ENCODE measurements at regions not wholly inside any gene's neighbourhood (a gene's known extent, or its start where the extent isn't known, plus 50 kb on each side); places are given as distances from the start of the nearest gene placed in this dataset.

DNA sequence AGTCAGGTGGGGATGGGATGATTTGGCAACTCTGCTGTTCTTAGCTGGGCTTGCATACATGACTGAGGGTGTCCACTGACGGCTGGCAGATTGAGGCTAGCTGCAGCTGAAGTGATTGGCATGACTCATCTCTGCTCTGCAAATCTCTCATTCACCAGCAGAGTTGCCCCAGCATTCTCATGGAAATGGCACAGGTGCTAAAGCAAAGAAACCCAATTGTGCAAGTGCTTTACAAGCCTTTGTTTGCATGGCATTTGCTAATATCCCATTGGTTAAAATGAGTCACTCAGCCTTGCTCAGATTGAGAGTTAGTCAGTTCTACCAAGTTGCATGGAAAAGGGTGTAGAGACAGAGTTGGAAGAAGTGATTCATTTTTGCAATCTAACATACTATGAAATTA lies 389.7 kb upstream of the FAR2 start:
- TF ChIP-seq POLR2A (IDR thresholded peaks at IDR 0.05) (no peak), POLR2AphosphoS5 (IDR thresholded peaks at IDR 0.05) (no peak)
